IPS DF 19.7 (cell line): ENCODE measurements at regions not wholly inside any gene's neighbourhood (a gene's known extent, or its start where the extent isn't known, plus 50 kb on each side); places are given as distances from the start of the nearest gene placed in this dataset.
"Not testable (repeated sequence)": the region's sequence is repeated elsewhere in the genome, so short reads cannot be mapped to it uniquely, and the experiment has no call there.

Source experiments
- DNase-seq: peaks from one replicate; pipeline ENCODE4 v3.0.0-alpha.2; 2013; ENCODE audit warnings: low read depth, low spot score

- no peak for DNase-seq
Measured at GRCh38 chr4:24209131-24209530, 319.3 kb upstream of the PPARGC1A start.

GRCh38 chr4:24208691-24209090 lies 318.8 kb upstream of the PPARGC1A start:
- DNase-seq, result no peak

GRCh38 chr4:24204708-24205107 lies 314.9 kb upstream of the PPARGC1A start:
- not testable (repeated sequence) for DNase-seq

GRCh38 chr4:24203926-24204325 lies 314.1 kb upstream of the PPARGC1A start:
- no peak for DNase-seq

GRCh38 chr4:24202579-24202978 lies 312.7 kb upstream of the PPARGC1A start:
- DNase-seq, result no peak

GRCh38 chr4:24197955-24198354 lies 308.1 kb upstream of the PPARGC1A start:
- no peak for DNase-seq

GRCh38 chr4:24196785-24197184 lies 306.9 kb upstream of the PPARGC1A start:
- no peak for DNase-seq

- no peak for DNase-seq
Measured at GRCh38 chr4:24195991-24196736, 306.3 kb upstream of the PPARGC1A start.

GRCh38 chr4:24192018-24192641 lies 302.3 kb upstream of the PPARGC1A start:
- DNase-seq, result no peak

GRCh38 chr4:24190761-24191695 lies 301.2 kb upstream of the PPARGC1A start:
- no peak for DNase-seq

- DNase-seq, result no peak
Measured at GRCh38 chr4:24188459-24188858, 298.6 kb upstream of the PPARGC1A start.

- DNase-seq, result no peak
Measured at GRCh38 chr4:24186466-24186865, 296.6 kb upstream of the PPARGC1A start.

GRCh38 chr4:24181005-24181404 lies 291.2 kb upstream of the PPARGC1A start:
- DNase-seq, result no peak

GRCh38 chr4:24180586-24180985 lies 290.7 kb upstream of the PPARGC1A start:
- no peak for DNase-seq

- no peak for DNase-seq
Measured at GRCh38 chr4:24179201-24179840, 289.5 kb upstream of the PPARGC1A start.

GRCh38 chr4:24177443-24177842 lies 287.6 kb upstream of the PPARGC1A start:
- not testable (repeated sequence) for DNase-seq

GRCh38 chr4:24175707-24176106 lies 285.9 kb upstream of the PPARGC1A start:
- DNase-seq, result no peak

- no peak for DNase-seq
Measured at GRCh38 chr4:24174602-24175001, 284.8 kb upstream of the PPARGC1A start.

GRCh38 chr4:24172406-24172805 lies 282.6 kb upstream of the PPARGC1A start:
- DNase-seq, result no peak

- no peak for DNase-seq
Measured at GRCh38 chr4:24169956-24170355, 280.1 kb upstream of the PPARGC1A start.

- DNase-seq, result no peak
Measured at GRCh38 chr4:24168658-24169057, 278.8 kb upstream of the PPARGC1A start.

GRCh38 chr4:24166501-24166900 lies 276.7 kb upstream of the PPARGC1A start:
- DNase-seq, result no peak
